Caki2 (cell line): ENCODE measurements at regions not wholly inside any gene's neighbourhood (a gene's known extent, or its start where the extent isn't known, plus 50 kb on each side); places are given as distances from the start of the nearest gene placed in this dataset.

Experiments
- DNase-seq: peaks from one replicate; pipeline ENCODE4 v3.0.0-alpha.2; 2015; ENCODE audit warnings: low read depth
- in situ Hi-C: cut with HindIII; loops from 2 replicates; pipeline ENCODE4 v1.10.0; 2016; ENCODE audit warnings: low sequenced_read_pairs, low pct_unique_long_range_greater_than_20kb, mixed read lengths

- no peak for DNase-seq
- in situ Hi-C loops, result no loop called here
These were observed 836.3 kb downstream of the SQOR start for GRCh38 chr15:46471096-46471495.

- in situ Hi-C loops, result no loop called here
- no peak for DNase-seq
These were observed 854.4 kb downstream of the SQOR start for GRCh38 chr15:46489276-46489675.

- no peak for DNase-seq
- in situ Hi-C loops, result no loop called here
These were observed 861.8 kb downstream of the SQOR start for GRCh38 chr15:46496491-46497115.

GRCh38 chr15:46502667-46503066, 867.8 kb downstream of the SQOR start:
- in situ Hi-C loops, result no loop called here
- DNase-seq, result no peak

- in situ Hi-C loops, result no loop called here
These were observed 883.6 kb downstream of the SQOR start for GRCh38 chr15:46518381-46518780.

GRCh38 chr15:46523701-46524100, 888.9 kb downstream of the SQOR start:
- in situ Hi-C loops, result no loop called here
- DNase-seq, result no peak

More at GRCh38 chr15:46518381-46518780, 883.6 kb downstream of the SQOR start:
- DNase-seq, result no peak

- in situ Hi-C loops, result no loop called here
- DNase-seq, result no peak
These were observed 891.3 kb downstream of the SQOR start for GRCh38 chr15:46525984-46526725.

GRCh38 chr15:46526726-46527110, 891.9 kb downstream of the SQOR start:
- in situ Hi-C loops, result no loop called here
- DNase-seq, result no peak

- in situ Hi-C loops, result no loop called here
- DNase-seq, result no peak
These were observed 908.8 kb downstream of the SQOR start for GRCh38 chr15:46543626-46544025.

- in situ Hi-C loops, result no loop called here
- no peak for DNase-seq
These were observed 914.2 kb downstream of the SQOR start for GRCh38 chr15:46548989-46549388.

GRCh38 chr15:46552316-46552715, 917.5 kb downstream of the SQOR start:
- in situ Hi-C loops, result no loop called here
- DNase-seq, result no peak

GRCh38 chr15:46555547-46555946, 920.7 kb downstream of the SQOR start:
- no peak for DNase-seq
- in situ Hi-C loops, result no loop called here

- no peak for DNase-seq
- in situ Hi-C loops, result no loop called here
These were observed 921.2 kb downstream of the SQOR start for GRCh38 chr15:46556010-46556409.

- DNase-seq, result no peak
- in situ Hi-C loops, result no loop called here
These were observed 921.9 kb downstream of the SQOR start for GRCh38 chr15:46556559-46557379.

GRCh38 chr15:46567968-46568367, 933.1 kb downstream of the SQOR start:
- in situ Hi-C loops, result no loop called here
- no peak for DNase-seq

- in situ Hi-C loops, result no loop called here
These were observed 935.0 kb downstream of the SQOR start for GRCh38 chr15:46569781-46570180.

GRCh38 chr15:46576646-46577395, 942.0 kb downstream of the SQOR start:
- in situ Hi-C loops, result no loop called here
- DNase-seq, result no peak

More at GRCh38 chr15:46569781-46570180, 935.0 kb downstream of the SQOR start:
- DNase-seq, result no peak

GRCh38 chr15:46577767-46578166, 942.9 kb downstream of the SQOR start:
- in situ Hi-C loops, result no loop called here

More at GRCh38 chr15:46577767-46578166, 942.9 kb downstream of the SQOR start:
- DNase-seq, result no peak
